HuH-7 (cell line): ENCODE measurements at regions not wholly inside any gene's neighbourhood (a gene's known extent, or its start where the extent isn't known, plus 50 kb on each side); places are given as distances from the start of the nearest gene placed in this dataset.
"Not testable (repeated sequence)": the region's sequence is repeated elsewhere in the genome, so short reads cannot be mapped to it uniquely, and the experiment has no call there.

Experiments used
- DNase-seq: peaks from one replicate; pipeline ENCODE4 v3.0.0; 2011; ENCODE audit warnings: low spot score

DNA sequence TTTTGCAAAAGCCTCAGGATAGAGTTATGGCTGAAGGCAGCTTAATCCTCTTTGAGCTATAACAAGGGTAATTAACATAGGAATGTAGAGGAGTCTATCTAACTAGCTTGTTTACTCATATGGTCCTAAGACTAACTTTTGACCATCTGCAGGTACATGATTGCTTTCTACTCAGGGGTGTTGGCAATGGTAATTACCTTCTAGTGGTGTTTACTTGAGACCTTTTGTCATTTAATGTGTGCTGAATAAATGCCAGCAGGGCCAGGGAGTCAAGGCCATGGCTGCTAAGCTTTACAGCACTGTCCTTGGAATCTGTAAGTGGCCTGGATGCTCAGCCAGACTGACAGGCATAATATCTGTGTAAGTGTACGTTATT, 1325.0 kb downstream of the XPNPEP1 start:
- no peak for DNase-seq

DNA sequence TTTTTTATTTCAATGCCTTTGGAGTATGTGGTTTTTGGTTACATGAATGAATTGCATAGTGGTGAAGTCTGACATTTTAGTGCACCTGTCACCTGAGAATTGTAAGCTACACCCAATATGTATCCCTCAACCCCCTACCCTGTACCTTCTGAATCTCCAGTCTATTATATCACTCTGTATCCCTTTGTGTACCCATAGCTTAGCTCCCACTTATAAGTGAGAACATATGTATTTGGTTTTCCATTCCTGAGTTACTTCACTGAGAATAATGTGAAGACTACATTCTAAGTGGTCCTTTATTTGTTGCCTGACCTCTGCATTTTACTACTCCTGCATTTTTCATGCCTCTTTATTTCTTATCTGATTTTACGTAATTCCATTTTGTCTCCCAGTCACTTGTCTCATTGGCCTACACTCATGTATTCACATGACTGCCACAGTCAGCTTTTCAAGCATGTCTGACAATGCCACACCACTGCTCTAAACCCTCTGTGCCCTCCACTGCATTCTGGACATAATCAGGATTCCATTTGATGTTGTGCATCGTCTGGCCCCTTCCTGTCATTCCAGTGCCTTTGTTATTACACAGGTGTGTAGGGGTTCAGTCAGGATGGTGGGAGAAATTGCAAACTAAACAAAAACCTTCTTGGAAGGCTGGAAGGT, 1325.5 kb downstream of the XPNPEP1 start:
- DNase-seq = no peak

DNA sequence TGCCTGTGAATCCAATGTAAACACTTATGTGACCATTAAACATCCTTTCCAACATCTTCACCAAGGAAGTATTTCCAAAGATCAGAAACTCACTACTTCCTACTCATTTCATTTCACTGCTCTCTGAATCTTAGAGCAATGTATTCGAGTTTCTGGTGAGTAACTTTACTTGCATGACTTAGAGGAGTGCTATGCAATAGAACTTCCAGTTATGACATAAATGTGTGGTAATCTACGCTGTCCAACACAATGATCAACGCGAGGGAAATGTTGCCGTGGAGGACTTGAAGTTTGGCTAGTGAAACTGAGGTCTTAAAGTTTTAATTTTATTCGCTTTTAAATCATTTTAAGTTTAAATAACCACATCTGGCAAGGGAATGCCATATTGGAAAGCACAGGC, 1326.3 kb downstream of the XPNPEP1 start:
- DNase-seq = no peak

DNA sequence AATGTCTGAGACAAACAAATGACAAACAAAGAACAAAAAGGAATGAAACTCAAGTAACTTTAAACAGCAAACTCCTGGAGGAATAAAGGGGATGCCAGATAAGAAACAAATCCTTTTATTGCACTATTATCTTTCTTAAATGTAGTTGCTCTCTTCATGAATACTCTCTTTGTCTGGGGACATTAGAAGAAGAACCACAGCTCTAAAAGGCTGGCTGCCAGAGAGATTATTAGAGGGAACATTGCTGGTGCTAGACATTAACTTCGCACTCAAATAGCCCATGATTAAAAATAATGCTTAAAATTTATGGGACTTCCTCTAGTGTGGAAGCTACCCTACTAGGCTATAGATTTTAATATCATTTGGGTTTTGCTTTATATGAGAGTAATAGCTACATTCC, 1330.4 kb downstream of the XPNPEP1 start:
- DNase-seq = no peak

DNA sequence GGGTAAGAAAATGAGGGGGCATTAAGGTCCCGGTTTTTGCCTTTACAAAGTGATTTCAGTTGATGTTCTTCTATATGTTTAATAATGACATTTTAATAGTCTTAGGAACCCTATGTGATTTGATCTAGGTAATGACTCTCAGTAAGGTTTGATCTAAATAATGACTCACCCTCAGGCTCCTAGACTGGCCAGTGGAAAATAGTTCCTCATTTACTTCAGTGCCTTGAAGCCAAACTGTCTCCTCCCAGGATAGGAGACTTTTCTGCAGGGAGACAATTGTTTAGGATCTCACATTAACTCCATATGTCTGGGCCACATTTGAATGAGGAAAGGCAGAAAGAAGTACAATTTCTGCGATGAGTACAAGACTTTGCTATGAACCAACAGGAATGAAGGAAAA, 1331.9 kb downstream of the XPNPEP1 start:
- no peak for DNase-seq

DNA sequence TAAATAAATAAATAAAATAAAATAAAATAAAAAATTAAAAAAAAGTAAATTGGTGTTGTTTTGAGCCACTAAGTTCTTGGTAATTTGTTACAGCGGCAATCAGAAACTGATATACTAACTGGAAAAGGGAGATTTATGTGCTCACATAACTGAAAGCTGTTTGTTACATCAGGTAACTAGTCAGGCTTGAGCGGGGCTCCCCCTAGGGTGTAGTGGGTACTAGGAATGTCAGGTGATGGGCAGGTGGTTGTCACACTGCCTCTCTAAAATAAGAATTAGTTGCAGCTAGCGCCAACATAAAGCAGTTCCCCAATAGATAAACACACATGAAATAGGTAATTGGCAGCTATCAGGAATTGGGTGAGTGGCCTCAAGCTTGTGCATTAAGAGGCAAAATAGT, 1336.9 kb downstream of the XPNPEP1 start:
- DNase-seq = no peak

DNA sequence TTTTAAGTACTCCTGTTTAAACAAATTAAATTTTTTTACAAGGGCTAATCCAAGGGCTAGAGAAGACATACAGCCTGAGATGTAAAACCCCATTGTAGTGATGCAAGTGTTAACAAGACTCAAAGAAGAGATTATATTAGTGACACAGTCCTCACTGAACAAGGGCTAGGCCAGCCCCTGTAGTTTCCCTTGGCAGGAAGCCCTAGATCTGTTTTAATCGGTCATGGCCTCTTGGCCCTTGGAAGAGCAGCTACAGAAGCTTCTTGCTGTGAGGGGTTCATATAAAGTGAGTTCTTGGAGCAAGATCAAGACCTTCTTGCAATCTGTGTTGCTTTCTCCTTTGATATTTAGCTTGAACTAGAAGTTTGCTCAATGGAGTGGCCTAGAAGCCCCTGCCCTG, 1339.4 kb downstream of the XPNPEP1 start:
- DNase-seq = no peak

DNA sequence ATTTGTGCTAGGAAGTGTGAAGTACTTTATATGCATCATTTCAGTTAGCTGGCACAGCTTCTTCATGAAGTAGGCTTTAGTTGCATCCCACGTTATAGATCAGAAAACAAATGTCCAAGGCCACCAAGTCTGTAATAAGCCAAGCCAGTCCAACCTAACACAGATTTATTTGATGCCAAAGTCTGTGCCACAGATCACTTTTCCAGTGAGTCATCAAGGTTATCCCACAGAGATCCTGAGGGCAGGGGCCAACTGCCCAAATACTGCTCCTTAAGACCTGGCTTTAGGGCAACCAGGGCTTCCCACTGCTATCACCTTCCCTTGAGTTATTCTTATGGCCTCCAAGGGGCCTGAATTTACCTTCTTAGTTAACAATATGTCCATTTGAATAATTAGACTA, 1340.4 kb downstream of the XPNPEP1 start:
- no peak for DNase-seq

DNA sequence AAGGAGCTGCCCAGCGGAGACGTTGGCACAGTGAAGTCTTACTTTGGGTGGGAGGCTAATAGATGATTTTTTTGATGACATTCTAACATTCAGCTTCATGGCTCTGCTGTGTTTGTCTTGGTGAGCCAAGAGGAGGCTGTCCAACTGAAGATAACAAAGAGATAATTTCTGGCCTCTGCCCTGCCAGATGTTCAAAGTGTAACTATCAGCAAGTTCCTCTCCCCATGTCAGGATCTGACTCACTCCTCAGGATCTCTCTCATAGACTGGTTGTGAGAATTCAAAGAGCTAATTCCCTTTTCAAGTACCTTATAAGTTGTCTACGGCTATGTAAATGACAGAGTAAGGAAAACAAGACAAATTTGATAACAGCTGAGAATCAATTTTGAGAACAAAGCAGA, 1340.9 kb downstream of the XPNPEP1 start:
- no peak for DNase-seq

DNA sequence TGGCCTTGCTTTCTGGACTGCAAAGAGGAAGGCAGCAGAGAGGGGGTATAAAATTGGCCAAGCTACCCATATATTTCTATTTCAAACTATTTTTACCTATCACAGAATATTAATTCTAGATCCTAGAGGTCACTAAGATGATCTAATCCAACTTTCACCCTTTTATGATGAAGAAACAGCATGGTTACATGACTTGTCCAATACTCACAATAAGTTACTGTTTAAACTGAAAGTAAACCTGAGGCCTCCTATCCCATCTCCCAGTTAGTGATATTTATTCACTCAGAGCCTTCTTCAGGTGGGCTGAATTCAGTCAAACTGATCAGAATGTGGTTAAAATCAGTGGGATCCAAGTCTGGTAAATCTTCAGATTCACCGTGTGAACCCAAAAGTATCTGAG, 1345.1 kb downstream of the XPNPEP1 start:
- DNase-seq = no peak

DNA sequence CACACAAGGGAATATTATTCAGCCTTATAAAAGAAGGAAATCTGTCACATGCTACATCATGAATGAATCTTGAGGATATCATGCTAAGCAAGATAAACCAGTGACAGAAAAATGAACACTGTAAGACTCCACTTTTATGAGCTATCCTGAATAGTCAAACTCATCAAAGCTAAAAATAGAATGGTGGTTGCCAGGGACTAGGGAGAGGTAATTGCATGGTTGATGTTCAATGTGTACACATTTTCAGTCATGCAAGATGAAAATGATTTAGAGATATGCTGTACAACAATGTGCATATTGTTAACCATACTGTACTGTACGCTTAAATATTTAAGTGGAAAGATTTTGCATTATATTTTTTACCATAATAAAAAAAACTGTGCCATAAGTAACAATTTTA, 1349.1 kb downstream of the XPNPEP1 start:
- no peak for DNase-seq

DNA sequence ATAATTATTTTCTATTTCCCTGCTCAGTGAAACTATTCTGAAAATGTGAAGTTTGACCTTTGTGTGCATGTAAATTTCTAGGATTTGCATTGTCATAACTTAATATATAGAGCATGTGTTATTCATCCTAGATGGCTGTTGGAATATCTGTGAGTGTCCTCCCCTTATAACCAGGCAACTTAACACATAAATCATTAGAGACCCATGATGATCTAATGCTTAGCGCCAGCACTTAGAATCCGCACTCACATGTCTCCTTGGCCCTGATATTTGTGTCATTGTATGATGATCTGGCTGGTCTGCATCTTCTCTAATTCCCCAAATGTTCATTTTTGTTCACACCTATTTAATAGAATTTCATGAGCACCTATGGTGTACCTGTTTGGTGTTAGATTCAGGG, 1354.5 kb downstream of the XPNPEP1 start:
- DNase-seq = no peak

DNA sequence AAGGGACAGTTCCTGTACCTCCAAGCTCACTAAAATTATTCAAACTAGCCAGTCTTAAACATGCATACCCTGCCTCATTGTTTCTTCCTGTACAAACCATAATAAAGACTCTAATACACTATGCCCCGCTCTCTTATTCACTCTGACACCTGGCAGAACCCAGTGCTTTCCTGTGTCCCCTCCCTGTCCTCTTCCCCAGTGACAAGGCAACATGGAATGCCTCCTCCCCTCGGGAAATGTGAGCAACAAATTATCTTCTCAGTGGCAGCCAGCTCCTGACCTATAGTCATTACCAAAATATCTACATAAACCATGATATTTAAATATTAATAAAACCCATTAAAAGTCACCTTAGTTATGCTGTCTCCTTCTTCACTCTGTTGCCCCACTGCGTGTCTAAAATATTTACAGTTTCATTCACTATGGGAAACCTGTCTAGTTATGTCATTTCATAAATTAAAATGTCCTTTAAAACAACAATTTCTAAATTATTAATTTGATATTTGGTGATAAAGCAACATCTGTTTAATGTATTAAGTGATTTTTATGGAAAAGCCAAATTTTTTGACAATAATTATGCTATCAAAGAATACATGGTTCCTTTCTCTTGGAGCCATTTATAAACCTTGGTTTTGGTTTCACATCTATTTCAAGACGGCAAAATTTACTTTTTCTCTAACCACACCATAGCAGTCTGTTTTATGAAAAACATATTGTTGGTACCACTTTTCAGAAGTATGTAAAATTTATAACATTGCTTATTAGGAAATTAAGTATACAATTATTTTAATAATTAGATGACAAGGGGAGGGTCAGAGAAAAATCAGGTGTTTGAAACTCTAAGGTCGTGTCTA, 1355.2 kb downstream of the XPNPEP1 start:
- DNase-seq = no peak

DNA sequence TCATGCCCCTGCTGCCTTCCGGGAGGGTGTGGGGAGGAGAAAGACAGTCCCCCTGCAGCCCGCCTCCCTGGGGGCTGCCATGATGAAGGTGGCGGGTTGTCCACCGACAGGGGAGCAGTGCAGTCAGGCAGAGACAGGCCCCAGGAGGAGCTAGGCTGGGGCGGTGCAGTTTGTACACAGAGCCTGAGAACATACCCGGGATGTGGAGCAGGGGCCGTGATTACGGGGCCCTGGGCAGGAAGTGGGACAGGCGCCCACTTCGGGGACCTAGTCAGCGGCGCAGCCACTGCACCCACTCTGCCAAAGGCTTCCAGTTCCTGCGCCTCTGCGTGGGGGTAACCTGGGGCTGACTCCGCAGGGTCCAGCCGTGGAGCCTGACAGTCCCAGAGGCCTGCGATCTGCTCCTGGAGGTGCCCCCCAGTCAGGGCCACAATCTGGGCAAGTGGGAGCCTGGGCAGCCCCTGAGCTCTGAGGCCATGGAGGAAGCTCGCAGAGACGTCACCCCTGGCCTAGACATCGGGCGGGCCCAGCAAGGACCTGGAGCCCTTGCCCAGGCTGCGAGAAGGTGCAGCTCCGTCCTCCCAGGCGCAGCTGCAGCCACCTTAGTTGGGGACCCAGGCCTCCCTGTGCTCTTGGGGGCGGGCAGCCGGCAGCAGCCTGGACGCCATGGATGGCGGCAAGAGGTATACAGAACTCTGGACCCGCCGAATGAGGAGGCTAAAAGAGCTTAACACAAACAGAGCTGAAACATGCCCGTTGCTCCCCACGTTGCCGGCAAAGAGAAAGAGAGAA, 1356.8 kb downstream of the XPNPEP1 start:
- DNase-seq = no peak

DNA sequence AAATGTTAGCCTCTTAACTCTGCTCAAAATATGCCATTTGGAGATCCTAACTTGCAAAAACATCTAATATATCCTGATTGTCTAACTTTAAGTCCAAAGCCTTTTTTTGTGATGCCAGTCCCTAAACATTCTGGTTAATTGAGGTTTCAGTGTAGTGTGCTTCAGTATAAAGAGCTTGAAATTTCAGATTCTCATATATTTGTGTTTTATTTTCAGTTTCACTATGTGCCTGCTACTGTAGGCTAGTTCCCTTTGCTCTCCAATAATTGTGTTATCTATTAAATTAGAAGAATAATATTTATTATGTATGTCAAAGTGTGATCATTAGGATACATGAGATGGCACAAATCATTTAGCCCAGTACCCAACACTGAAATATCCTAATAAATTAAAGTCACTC, 1361.2 kb downstream of the XPNPEP1 start:
- no peak for DNase-seq

DNA sequence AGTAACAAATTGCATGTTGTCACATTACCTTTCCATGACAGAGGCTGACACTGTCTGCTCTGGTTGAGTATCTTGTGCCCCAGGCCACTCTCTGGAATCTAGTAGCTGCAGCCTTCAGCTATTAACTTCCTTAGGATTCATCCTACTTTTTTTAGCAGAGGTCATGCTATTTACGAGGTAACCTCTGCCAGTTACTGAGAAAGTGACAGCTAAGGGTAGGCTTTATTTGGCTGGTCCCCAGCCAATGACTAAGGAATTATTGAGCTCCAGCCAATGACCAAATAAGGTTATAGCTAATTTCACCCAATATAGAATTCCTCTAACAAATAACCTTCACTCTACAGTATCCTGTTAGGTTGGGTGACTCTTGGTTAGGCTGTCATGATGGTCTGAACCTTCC, 1361.7 kb downstream of the XPNPEP1 start:
- DNase-seq = no peak

DNA sequence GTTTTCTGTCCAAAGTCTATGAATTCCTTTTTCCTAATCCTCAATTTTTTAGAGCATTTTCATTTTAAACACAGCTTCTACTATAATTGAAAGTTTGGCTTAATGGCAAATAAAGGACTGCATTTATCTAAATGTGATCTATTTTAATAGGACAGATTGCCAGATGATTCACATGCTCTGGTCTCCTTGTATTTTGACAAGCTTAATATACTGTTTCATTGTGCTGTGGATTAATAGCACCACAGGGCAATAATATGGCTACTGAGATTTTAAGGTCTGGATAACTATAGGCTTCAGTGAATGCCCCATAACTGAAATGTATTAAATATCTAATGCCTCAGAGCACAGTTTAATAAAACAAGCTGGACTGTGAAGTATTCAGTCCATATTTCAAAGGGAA, 1362.8 kb downstream of the XPNPEP1 start:
- DNase-seq = no peak

DNA sequence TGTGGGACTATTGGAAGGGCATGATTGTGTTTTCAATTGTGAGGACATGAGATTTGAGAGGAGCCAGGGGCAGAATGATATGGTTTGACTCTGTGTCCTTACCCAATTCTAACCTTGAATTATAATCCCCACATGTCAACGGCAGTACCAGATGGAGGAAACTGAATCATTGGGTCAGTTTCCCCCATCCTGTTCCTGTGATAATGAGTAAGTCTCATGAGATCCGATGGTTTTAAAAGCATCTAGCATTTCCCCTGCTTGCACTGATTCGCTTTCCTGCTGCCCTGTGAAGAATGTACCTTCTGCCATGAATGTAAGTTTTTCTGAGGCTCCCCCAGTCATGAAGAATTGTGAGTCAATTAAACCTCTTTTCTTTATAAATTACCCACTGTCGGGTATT, 1367.1 kb downstream of the XPNPEP1 start:
- no peak for DNase-seq

DNA sequence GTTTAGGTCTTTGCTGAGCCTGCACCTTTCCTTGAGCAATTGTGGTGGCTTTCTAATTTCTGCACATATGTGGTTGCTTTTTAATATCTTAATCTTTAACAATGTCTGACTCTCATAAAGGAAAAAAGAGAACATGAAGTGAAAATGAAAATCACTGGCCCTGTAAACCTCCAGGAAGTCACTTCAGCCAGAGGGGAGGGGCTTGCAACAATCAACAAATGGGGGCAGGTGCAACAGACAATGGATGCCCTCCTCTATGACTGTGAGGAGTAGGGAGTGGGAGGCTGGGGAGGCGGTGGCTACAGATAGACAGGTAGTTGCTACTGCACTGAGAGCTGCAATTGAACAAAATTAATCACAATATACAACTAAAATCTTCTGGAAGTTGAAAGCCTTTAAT, 1377.4 kb downstream of the XPNPEP1 start:
- DNase-seq = no peak

DNA sequence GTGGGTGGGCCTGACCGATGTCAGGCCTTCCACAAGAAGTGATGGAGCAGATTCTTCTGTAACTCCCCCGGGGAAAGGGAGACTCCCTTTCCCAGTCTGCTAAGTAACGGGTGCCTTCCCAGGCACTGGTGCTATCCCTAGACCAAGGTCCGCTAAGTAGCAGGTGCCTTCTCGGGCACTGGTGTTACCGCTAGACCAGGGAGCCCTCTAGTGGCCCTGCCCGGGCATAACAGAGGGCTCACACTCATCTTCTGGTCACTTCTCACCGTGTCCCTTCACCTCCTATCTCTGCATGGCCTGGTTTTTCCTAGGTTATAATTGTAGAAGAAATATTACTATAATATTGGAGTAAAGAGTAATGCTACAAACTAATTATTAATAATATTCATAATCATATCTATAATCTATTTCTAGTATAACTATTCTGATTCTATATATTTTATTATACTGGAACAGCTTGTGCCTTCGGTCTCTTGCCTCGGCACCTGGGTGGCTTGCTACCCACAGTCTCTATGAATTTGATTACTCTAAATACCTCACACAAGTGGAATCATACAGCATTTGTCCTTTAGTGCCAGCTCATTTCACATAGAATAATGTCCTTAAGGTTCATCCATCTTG, 1378.7 kb downstream of the XPNPEP1 start:
- peak; percentile 5 for DNase-seq

DNA sequence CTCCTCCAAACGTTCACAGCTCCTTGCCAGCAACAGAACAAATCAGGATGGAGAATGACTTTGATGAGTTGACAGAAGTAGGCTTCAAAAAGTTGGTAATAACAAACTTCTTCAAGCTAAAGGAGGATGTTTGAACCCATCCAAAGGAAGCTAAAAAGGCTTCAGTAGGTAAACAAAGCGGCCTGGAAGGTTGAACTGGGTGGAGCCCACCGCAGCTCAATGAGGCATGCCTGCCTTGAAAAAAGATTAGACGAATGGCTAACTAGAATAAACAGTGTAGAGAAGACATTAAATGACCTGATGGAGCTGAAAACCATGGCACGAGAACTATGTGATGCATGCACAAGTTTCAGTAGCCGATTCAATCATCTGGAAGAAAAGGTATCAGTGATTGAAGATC, 1369.0 kb upstream of the SORCS1 start:
- DNase-seq = not testable (repeated sequence)

DNA sequence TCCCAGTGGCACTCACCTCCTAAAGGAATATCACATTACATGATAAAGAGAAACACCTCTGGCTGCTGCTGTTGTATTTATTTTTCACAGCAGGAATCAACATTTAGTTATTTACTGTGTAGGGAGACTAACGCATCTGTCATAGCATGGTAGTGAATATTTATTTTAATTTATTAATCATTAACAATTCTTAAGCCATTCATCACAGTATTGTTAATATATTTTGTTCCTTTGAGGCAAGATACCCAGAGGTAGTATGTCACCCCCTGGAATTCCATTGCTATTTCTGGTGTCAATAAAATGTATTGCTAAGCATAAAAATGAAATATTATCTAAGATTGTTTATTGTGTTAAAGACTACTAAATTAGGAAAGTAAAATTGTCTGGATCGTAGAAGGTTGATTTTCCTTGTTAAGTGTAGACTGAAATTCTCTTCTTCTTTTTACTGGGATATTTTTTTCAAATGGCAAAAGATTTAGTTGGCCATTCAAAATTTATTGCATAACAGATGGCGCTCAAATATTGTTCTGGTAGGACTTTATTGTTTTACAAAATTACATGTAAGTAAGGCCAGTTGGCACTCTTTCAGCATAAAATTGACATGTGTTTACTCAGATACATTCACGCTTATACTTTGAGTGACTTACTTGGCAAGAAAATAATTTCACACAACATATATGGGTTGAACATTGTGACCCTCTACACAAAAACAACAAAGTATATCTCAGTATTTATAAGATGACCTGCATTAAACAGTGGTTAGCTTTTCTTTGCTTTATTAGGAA, 1358.7 kb upstream of the SORCS1 start:
- no peak for DNase-seq
